Erythroblast (primary cell): ENCODE measurements at regions not wholly inside any gene's neighbourhood (a gene's known extent, or its start where the extent isn't known, plus 50 kb on each side); places are given as distances from the start of the nearest gene placed in this dataset.
"Not testable (repeated sequence)": the region's sequence is repeated elsewhere in the genome, so short reads cannot be mapped to it uniquely, and the experiment has no call there.

Experiments
- GATA1 ChIP-seq: IDR thresholded peaks from 2 replicates; pipeline ENCODE4 v1.6.1; 2011; ENCODE audit warnings: low read depth, mild to moderate bottlenecking, control low read depth, low read length, moderate library complexity
- POLR2A ChIP-seq: IDR thresholded peaks from 2 replicates; pipeline ENCODE4 v1.6.1; 2011; ENCODE audit warnings: mild to moderate bottlenecking, low read length

- TF ChIP-seq POLR2A, GATA1: not testable (repeated sequence)
Observed at GRCh38 chr12:8355531-8355930, 100.2 kb upstream of the CLEC6A start.
